ENCODE measurements at regions not wholly inside any gene's neighbourhood (a gene's known extent, or its start where the extent isn't known, plus 50 kb on each side); places are given as distances from the start of the nearest gene placed in this dataset.

DNA sequence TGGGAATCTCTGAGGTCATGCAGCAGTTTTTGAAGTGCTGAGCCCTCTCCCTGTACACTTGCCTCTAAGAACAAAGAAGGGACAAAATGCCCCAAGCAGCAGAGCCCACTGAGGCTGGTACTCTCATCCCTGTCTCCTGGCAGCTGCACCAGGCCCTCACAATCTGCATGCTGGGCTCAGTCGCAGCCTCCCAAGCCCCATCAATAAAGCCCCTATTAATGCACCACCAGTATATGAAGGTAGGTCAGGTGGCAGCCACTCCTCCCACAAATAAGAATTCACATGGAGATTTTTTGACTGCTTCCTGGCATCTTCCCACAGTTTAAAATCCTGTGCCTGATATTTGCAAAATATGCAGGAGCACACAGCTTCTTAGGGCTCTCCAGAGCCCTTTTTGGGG lies 181.2 kb upstream of the PALMD start:
- Histone ChIP-seq H4K20me1 (ENCODE audit: insufficient read depth, low read length, poor library complexity, severe bottlenecking) (no peaks in the 10 kb centered on the region), H3K79me2 (ENCODE audit: insufficient read depth, low read length) (no peaks in the 10 kb centered on the region), H3K4me1 (ENCODE audit: insufficient read depth, low read length, poor library complexity, severe bottlenecking) (no peaks in the 10 kb centered on the region), H3K4me2 (ENCODE audit: low read depth, low read length, poor library complexity, severe bottlenecking) (no peak overlapping the region), H3K9me3 (ENCODE audit: insufficient read depth, low read depth, low read length) (no peaks in the 10 kb centered on the region), H3K27me3 (ENCODE audit: insufficient read depth, low read length, poor library complexity, severe bottlenecking) (no peaks in the 10 kb centered on the region), H3K4me3 (ENCODE audit: low read length, poor library complexity, severe bottlenecking) (no peak overlapping the region), H3K36me3 (ENCODE audit: insufficient read depth, low read length) (no peaks in the 10 kb centered on the region), H3K9me2 (replicated peaks; ENCODE audit: low read depth, low read length) (no peaks in the 10 kb centered on the region), H3K9ac (ENCODE audit: low read depth, low read length, poor library complexity, severe bottlenecking) (no peak overlapping the region), H3F3A (ENCODE audit: low read depth) (no peaks in the 10 kb centered on the region), H2AFZ (ENCODE audit: low read length) (no peak overlapping the region)
- TF ChIP-seq, protein P1, sequence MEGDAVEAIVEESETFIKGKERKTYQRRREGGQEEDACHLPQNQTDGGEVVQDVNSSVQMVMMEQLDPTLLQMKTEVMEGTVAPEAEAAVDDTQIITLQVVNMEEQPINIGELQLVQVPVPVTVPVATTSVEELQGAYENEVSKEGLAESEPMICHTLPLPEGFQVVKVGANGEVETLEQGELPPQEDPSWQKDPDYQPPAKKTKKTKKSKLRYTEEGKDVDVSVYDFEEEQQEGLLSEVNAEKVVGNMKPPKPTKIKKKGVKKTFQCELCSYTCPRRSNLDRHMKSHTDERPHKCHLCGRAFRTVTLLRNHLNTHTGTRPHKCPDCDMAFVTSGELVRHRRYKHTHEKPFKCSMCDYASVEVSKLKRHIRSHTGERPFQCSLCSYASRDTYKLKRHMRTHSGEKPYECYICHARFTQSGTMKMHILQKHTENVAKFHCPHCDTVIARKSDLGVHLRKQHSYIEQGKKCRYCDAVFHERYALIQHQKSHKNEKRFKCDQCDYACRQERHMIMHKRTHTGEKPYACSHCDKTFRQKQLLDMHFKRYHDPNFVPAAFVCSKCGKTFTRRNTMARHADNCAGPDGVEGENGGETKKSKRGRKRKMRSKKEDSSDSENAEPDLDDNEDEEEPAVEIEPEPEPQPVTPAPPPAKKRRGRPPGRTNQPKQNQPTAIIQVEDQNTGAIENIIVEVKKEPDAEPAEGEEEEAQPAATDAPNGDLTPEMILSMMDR (conservative IDR thresholded peaks at IDR 0.05; ENCODE audit: low read length) = no peak
- TF ChIP-seq EZH2phosphoT487 (IDR thresholded peaks at IDR 0.05; ENCODE audit: borderline replicate concordance) = no peak

DNA sequence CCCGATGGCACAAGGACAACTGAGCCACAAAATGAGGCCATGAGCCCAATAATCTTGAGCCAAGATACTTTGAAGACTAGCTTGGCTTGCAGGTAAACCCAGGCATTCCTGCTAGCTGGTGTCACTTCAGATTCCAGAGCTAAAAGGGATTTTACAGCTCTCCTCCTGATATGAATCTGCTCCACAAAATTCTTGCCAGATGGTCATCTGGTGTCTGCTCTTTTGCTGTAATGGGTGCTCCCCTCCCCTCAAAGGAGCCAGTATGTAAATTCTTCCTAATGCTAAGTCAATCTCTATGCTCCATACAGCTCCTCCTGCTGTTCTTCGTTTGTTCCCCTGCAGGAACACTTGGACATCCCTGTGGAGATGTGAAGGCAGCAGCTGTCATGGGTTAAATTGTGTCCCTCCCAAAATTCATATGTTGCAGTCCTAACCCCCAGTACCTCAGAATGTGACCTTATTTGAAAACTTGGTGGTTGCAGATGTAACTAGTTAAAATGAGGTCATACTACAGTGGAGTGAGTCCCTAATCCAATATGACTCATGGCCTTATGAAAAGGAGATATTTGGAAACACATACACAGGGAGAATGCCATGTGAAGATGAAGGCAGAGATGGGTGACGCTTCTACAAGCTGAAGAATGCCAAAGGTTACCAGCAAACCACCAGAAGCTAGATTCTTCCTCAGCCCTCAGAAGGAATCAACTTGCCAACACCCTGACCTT lies 180.6 kb upstream of the PALMD start:
- TF ChIP-seq, protein P1 (conservative IDR thresholded peaks at IDR 0.05; ENCODE audit: low read length) = no peak
- no peak for TF ChIP-seq EZH2phosphoT487 (IDR thresholded peaks at IDR 0.05; ENCODE audit: borderline replicate concordance)
- H3K4me3 ChIP-seq (ENCODE audit: low read length, poor library complexity, severe bottlenecking) = no peak overlapping the region
- no peaks in the 10 kb centered on the region for H3K27me3 ChIP-seq (ENCODE audit: insufficient read depth, low read length, poor library complexity, severe bottlenecking)
- H3K4me2 ChIP-seq (ENCODE audit: low read depth, low read length, poor library complexity, severe bottlenecking) = no peak overlapping the region
- H2AFZ ChIP-seq (ENCODE audit: low read length) = no peak overlapping the region
- H3K4me1 ChIP-seq (ENCODE audit: insufficient read depth, low read length, poor library complexity, severe bottlenecking) = no peaks in the 10 kb centered on the region
- no peaks in the 10 kb centered on the region for H4K20me1 ChIP-seq (ENCODE audit: insufficient read depth, low read length, poor library complexity, severe bottlenecking)
- no peaks in the 10 kb centered on the region for H3K36me3 ChIP-seq (ENCODE audit: insufficient read depth, low read length)
- H3K9me3 ChIP-seq (ENCODE audit: insufficient read depth, low read depth, low read length) = no peaks in the 10 kb centered on the region
- H3F3A ChIP-seq (ENCODE audit: low read depth) = no peaks in the 10 kb centered on the region
- H3K9me2 ChIP-seq (replicated peaks; ENCODE audit: low read depth, low read length) = no peaks in the 10 kb centered on the region
- H3K79me2 ChIP-seq (ENCODE audit: insufficient read depth, low read length) = no peaks in the 10 kb centered on the region
- H3K9ac ChIP-seq (ENCODE audit: low read depth, low read length, poor library complexity, severe bottlenecking) = no peak overlapping the region

DNA sequence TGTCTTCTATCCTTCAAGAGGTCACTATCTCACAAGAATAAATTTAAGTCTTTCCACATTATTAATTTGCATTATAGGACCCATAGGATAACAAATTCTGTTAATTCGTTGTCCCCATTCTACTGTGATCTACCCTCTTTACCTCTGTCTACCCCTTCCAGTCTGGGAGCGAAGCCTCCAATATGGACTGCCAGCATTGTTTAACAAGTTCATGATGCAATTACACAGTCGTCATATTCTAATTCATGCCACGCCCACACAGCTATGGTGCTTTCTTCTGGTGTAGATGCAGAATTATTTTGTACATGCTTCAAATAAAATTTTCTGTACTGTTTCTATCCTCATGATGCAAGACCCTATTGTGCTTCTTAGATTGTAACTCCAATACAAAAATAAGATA lies 178.3 kb upstream of the PALMD start:
- Histone ChIP-seq H3K9me2 (replicated peaks; ENCODE audit: low read depth, low read length) (no peaks in the 10 kb centered on the region), H3K9me3 (ENCODE audit: insufficient read depth, low read depth, low read length) (no peaks in the 10 kb centered on the region), H3K4me3 (ENCODE audit: low read length, poor library complexity, severe bottlenecking) (no peak overlapping the region), H3K36me3 (ENCODE audit: insufficient read depth, low read length) (no peaks in the 10 kb centered on the region), H3K4me1 (ENCODE audit: insufficient read depth, low read length, poor library complexity, severe bottlenecking) (no peaks in the 10 kb centered on the region), H3K9ac (ENCODE audit: low read depth, low read length, poor library complexity, severe bottlenecking) (no peak overlapping the region), H3K4me2 (ENCODE audit: low read depth, low read length, poor library complexity, severe bottlenecking) (no peak overlapping the region), H3K79me2 (ENCODE audit: insufficient read depth, low read length) (no peaks in the 10 kb centered on the region), H4K20me1 (ENCODE audit: insufficient read depth, low read length, poor library complexity, severe bottlenecking) (no peaks in the 10 kb centered on the region), H3K27me3 (ENCODE audit: insufficient read depth, low read length, poor library complexity, severe bottlenecking) (no peaks in the 10 kb centered on the region), H2AFZ (ENCODE audit: low read length) (no peak overlapping the region), H3F3A (ENCODE audit: low read depth) (no peaks in the 10 kb centered on the region)
- no peak for TF ChIP-seq EZH2phosphoT487 (IDR thresholded peaks at IDR 0.05; ENCODE audit: borderline replicate concordance)
- TF ChIP-seq, protein P1 (conservative IDR thresholded peaks at IDR 0.05; ENCODE audit: low read length) = no peak
